OCI-LY7 (cell line): ENCODE measurements at regions not wholly inside any gene's neighbourhood (a gene's known extent, or its start where the extent isn't known, plus 50 kb on each side); places are given as distances from the start of the nearest gene placed in this dataset.

Experiments
- BruUV-seq: library from RNA; stranded (reverse); fragments of 400-500 nt; replicated peaks from 2 replicates; lab custom pipeline; 2021; lab: Mats Ljungman, UMichigan
- CTCF ChIA-PET: fragments of 300-600 bp; sonication (Branson Sonifier 250); formaldehyde crosslinking; loops from one replicate; lab custom pipeline; 2022; ENCODE audit warnings: antibody characterized with exemption; ENCODE audit not compliant: unreplicated experiment; lab: Charles Lee
- POLR2A ChIA-PET: fragments of 300-600 bp; sonication (Branson Sonifier 250); formaldehyde crosslinking; loops from one replicate; lab custom pipeline; 2022; ENCODE audit warnings: antibody characterized with exemption; lab: Charles Lee
- DNase-seq: peaks from one replicate; pipeline ENCODE4 v3.0.0-alpha.2; 2015; ENCODE audit warnings: low spot score
- H2AFZ ChIP-seq: fragments of 200-600 bp; sonication (generic), shearing (Covaris generic); 2 replicates; pipeline ENCODE4 v1.6.1; 2014; ENCODE audit warnings: mild to moderate bottlenecking, antibody characterized with exemption, low read length, moderate library complexity
- H3K27ac ChIP-seq: fragments of 200-600 bp; sonication (generic); 2 replicates; pipeline ENCODE4 v1.5.1; 2014; ENCODE audit warnings: mixed run types, low read depth, mild to moderate bottlenecking, moderate library complexity, low read length, inconsistent platforms; ENCODE audit not compliant: poor library complexity, severe bottlenecking
- H3K36me3 ChIP-seq: fragments of 200-600 bp; sonication (generic); 2 replicates; pipeline ENCODE4 v1.6.1; 2014; ENCODE audit warnings: mild to moderate bottlenecking, antibody characterized with exemption, low read length, moderate library complexity, mixed read lengths; ENCODE audit not compliant: insufficient read depth
- H3K4me1 ChIP-seq: fragments of 200-600 bp; sonication (generic); 2 replicates; pipeline ENCODE4 v1.5.1; 2014; ENCODE audit warnings: mild to moderate bottlenecking, low read length; ENCODE audit not compliant: insufficient read depth, poor library complexity, severe bottlenecking
- H3K4me2 ChIP-seq: fragments of 200-600 bp; sonication (generic); 2 replicates; pipeline ENCODE4 v1.6.1; 2014; ENCODE audit warnings: mild to moderate bottlenecking, low read length
- H3K4me3 ChIP-seq: fragments of 200-600 bp; sonication (generic); 2 replicates; pipeline ENCODE4 v1.5.1; 2014; ENCODE audit warnings: mild to moderate bottlenecking, low read depth, low read length; ENCODE audit not compliant: poor library complexity, severe bottlenecking
- H3K79me2 ChIP-seq: fragments of 200-600 bp; sonication (generic); 2 replicates; pipeline ENCODE4 v1.6.1; 2016; ENCODE audit warnings: low read depth, mild to moderate bottlenecking, low read length, moderate library complexity, mixed read lengths; ENCODE audit not compliant: insufficient read depth
- H3K9me2 ChIP-seq: fragments of 200-600 bp; sonication (generic); 2 replicates; pipeline ENCODE4 v1.6.1; 2016; ENCODE audit warnings: mild to moderate bottlenecking, low read length, mixed read lengths; ENCODE audit not compliant: insufficient read depth
- H3K9me3 ChIP-seq: fragments of 200-600 bp; sonication (generic); 2 replicates; pipeline ENCODE4 v1.6.1; 2014; ENCODE audit warnings: mild to moderate bottlenecking, mixed run types, low read length, mixed read lengths
- H4K20me1 ChIP-seq: fragments of 200-600 bp; sonication (generic); 2 replicates; pipeline ENCODE4 v1.6.1; 2014; ENCODE audit warnings: mild to moderate bottlenecking, antibody characterized with exemption, low read length, moderate library complexity, mixed read lengths; ENCODE audit not compliant: insufficient read depth
- CTCF ChIP-seq: fragments of 200-600 bp; sonication (generic); conservative IDR thresholded peaks from 2 replicates; pipeline ENCODE4 v1.5.1; 2014; ENCODE audit warnings: mild to moderate bottlenecking, antibody characterized with exemption, low read length, moderate library complexity, mixed read lengths
- EZH2phosphoT487 ChIP-seq: fragments of 200-600 bp; sonication (generic); IDR thresholded peaks from 2 replicates; pipeline ENCODE4 v1.6.1; 2018; ENCODE audit warnings: low read depth, borderline replicate concordance, mild to moderate bottlenecking, mixed run types, antibody characterized with exemption, low read length, moderate library complexity, mixed read lengths
- intact Hi-C: fragments of 100-400 bp; cut with micrococcal nuclease; formaldehyde crosslinking; loops from one replicate; pipeline ENCODE4 v1.10.0; 2022; ENCODE audit not compliant: unreplicated experiment

GRCh38 chr6:11331111-11331510, 98.6 kb upstream of the NEDD9 start:
- TF ChIP-seq CTCF: no peak
- TF ChIP-seq EZH2phosphoT487: no peak
- BruUV-seq: no TSS peak
- no peak for DNase-seq
- H3K36me3 ChIP-seq: no peaks in the 10 kb centered on the region
- H3K27ac ChIP-seq: no peak overlapping the region
- H3K79me2 ChIP-seq: no peaks in the 10 kb centered on the region
- POLR2A ChIA-PET: interaction anchor here (0.8 to 1.2 kb wide), 4 partner anchors 9 to 39 kb away, joined by 3 to 8 read pairs (median 5); no protein-coding TSS in a partner anchor
- H3K4me2 ChIP-seq: peak overlapping the region; percentile 21
- H2AFZ ChIP-seq: no peak overlapping the region
- no peaks in the 10 kb centered on the region for H3K9me2 ChIP-seq
- H4K20me1 ChIP-seq: no peaks in the 10 kb centered on the region
- peaks cover 34% of the 10 kb centered on the region for H3K4me1 ChIP-seq
- CTCF ChIA-PET: no interaction called here
- intact Hi-C loops: loop anchor here (5.0 kb wide), 1 partner anchor 51 kb away; no protein-coding TSS in a partner anchor
- H3K4me3 ChIP-seq: no peak overlapping the region
- no peaks in the 10 kb centered on the region for H3K9me3 ChIP-seq

- ChIA-PET POLR2A (interaction anchor here (1.0 to 1.7 kb wide), 4 partner anchors 10 to 51 kb away, joined by 3 to 6 read pairs (median 4); no protein-coding TSS in a partner anchor), CTCF (no interaction called here)
- H4K20me1 ChIP-seq: no peaks in the 10 kb centered on the region
- H3K4me1 ChIP-seq: peaks cover 34% of the 10 kb centered on the region
- no peaks in the 10 kb centered on the region for H3K36me3 ChIP-seq
- no peak for DNase-seq
- TF ChIP-seq EZH2phosphoT487: no peak
- TF ChIP-seq CTCF: no peak
- no TSS peak for BruUV-seq
- H3K9me2 ChIP-seq: no peaks in the 10 kb centered on the region
- H3K79me2 ChIP-seq: no peaks in the 10 kb centered on the region
- no peak overlapping the region for H3K4me3 ChIP-seq
- H2AFZ ChIP-seq: no peak overlapping the region
- no peaks in the 10 kb centered on the region for H3K9me3 ChIP-seq
- intact Hi-C loops: loop anchor here (5.0 kb wide), 1 partner anchor 52 kb away; no protein-coding TSS in a partner anchor
- no peak overlapping the region for H3K27ac ChIP-seq
- peak overlapping the region; percentile 21 for H3K4me2 ChIP-seq
Observed at GRCh38 chr6:11330413-11330760, 97.9 kb upstream of the NEDD9 start.

GRCh38 chr6:11329726-11330412, 97.4 kb upstream of the NEDD9 start:
- Histone ChIP-seq H3K36me3 (no peaks in the 10 kb centered on the region), H4K20me1 (no peaks in the 10 kb centered on the region), H3K4me2 (no peak overlapping the region), H2AFZ (no peak overlapping the region), H3K79me2 (no peaks in the 10 kb centered on the region), H3K9me3 (no peaks in the 10 kb centered on the region), H3K27ac (no peak overlapping the region), H3K9me2 (no peaks in the 10 kb centered on the region), H3K4me1 (peaks cover 34% of the 10 kb centered on the region), H3K4me3 (no peak overlapping the region)
- TF ChIP-seq EZH2phosphoT487: no peak
- no peak for TF ChIP-seq CTCF
- CTCF ChIA-PET: no interaction called here
- no TSS peak for BruUV-seq
- intact Hi-C loops: loop anchor here (5.0 kb wide), 1 partner anchor 52 kb away; no protein-coding TSS in a partner anchor
- POLR2A ChIA-PET: interaction anchor here (1.0 to 1.7 kb wide), 3 partner anchors 17 to 51 kb away, joined by 3 to 6 read pairs (median 3); no protein-coding TSS in a partner anchor
- no peak for DNase-seq
